ENCODE measurements at regions not wholly inside any gene's neighbourhood (a gene's known extent, or its start where the extent isn't known, plus 50 kb on each side); places are given as distances from the start of the nearest gene placed in this dataset.
"Not testable (repeated sequence)": the region's sequence is repeated elsewhere in the genome, so short reads cannot be mapped to it uniquely, and the experiment has no call there.

DNA sequence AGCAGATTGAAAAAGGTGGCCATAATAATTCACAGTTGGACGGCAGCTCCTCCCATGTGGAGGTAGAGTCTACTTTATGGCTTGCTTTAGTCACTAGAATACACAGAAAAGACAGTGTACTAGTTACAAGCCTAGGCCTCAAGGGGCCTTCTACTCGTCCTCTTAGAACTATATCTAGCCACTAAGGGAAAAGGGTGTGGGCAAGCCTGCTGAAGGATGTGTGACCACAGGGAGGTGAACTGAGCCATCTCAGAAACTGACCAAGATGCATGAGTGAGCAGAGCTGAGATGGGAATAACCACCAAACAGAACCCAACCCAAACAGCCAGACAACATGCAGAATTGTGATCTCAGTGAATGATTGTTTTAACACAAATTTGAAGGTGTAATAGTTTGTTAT is 335.6 kb upstream of the LMCD1 start:
- Histone ChIP-seq H3K27me3 (ENCODE audit: insufficient read depth, poor library complexity, severe bottlenecking) (no peaks in the 10 kb centered on the region), H3K27ac (replicated peaks) (no peak overlapping the region), H3K4me3 (replicated peaks; ENCODE audit: insufficient read depth, low read length) (no peak overlapping the region)
- DNase-seq (ENCODE audit: low read depth in 1 of 2, low spot score in 1 of 2), result no peak
- no peak for TF ChIP-seq GABPA (IDR thresholded peaks at IDR 0.05; ENCODE audit: low read depth)
- TF ChIP-seq, protein P1, sequence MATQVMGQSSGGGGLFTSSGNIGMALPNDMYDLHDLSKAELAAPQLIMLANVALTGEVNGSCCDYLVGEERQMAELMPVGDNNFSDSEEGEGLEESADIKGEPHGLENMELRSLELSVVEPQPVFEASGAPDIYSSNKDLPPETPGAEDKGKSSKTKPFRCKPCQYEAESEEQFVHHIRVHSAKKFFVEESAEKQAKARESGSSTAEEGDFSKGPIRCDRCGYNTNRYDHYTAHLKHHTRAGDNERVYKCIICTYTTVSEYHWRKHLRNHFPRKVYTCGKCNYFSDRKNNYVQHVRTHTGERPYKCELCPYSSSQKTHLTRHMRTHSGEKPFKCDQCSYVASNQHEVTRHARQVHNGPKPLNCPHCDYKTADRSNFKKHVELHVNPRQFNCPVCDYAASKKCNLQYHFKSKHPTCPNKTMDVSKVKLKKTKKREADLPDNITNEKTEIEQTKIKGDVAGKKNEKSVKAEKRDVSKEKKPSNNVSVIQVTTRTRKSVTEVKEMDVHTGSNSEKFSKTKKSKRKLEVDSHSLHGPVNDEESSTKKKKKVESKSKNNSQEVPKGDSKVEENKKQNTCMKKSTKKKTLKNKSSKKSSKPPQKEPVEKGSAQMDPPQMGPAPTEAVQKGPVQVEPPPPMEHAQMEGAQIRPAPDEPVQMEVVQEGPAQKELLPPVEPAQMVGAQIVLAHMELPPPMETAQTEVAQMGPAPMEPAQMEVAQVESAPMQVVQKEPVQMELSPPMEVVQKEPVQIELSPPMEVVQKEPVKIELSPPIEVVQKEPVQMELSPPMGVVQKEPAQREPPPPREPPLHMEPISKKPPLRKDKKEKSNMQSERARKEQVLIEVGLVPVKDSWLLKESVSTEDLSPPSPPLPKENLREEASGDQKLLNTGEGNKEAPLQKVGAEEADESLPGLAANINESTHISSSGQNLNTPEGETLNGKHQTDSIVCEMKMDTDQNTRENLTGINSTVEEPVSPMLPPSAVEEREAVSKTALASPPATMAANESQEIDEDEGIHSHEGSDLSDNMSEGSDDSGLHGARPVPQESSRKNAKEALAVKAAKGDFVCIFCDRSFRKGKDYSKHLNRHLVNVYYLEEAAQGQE (IDR thresholded peaks at IDR 0.05; ENCODE audit: insufficient replicate concordance, low read depth), result no peak

DNA sequence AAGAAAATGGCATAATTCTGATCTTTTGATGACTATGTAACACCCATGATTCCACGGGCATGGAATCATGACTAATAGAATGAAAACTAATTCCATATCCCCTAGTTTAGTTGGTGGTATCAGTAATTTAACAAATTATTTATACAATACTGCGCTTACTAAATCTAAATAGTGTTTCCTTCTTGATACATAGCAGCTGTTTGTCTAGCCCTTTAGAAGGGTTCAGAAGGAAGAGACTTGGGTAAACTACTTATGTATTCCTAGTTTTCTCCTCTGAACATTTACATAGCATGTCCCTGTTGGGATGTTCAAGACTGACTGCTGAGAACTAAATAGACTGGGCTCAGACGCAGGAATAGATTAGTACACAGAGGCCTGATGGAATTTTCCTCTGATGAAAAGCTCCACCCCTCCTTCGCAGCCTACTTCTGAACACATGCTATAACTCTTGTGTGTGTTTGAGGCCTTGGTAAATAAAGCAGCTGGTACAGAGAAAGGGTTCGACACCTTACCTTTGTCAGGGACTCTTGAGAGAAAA is 330.6 kb upstream of the LMCD1 start:
- TF ChIP-seq GABPA (IDR thresholded peaks at IDR 0.05; ENCODE audit: low read depth) (no peak), SPI1 (IDR thresholded peaks at IDR 0.05; ENCODE audit: borderline replicate concordance, low read depth) (no peak), POLR2AphosphoS5 (IDR thresholded peaks at IDR 0.05; ENCODE audit: low read depth) (no peak)
- TF ChIP-seq, protein P2, sequence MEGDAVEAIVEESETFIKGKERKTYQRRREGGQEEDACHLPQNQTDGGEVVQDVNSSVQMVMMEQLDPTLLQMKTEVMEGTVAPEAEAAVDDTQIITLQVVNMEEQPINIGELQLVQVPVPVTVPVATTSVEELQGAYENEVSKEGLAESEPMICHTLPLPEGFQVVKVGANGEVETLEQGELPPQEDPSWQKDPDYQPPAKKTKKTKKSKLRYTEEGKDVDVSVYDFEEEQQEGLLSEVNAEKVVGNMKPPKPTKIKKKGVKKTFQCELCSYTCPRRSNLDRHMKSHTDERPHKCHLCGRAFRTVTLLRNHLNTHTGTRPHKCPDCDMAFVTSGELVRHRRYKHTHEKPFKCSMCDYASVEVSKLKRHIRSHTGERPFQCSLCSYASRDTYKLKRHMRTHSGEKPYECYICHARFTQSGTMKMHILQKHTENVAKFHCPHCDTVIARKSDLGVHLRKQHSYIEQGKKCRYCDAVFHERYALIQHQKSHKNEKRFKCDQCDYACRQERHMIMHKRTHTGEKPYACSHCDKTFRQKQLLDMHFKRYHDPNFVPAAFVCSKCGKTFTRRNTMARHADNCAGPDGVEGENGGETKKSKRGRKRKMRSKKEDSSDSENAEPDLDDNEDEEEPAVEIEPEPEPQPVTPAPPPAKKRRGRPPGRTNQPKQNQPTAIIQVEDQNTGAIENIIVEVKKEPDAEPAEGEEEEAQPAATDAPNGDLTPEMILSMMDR (IDR thresholded peaks at IDR 0.05; ENCODE audit: insufficient read depth, low read length), result no peak
- TF ChIP-seq, protein P1 (IDR thresholded peaks at IDR 0.05; ENCODE audit: insufficient replicate concordance, low read depth), result no peak
- no peak for DNase-seq (ENCODE audit: low read depth in 1 of 2, low spot score in 1 of 2)
- Histone ChIP-seq H3K27me3 (ENCODE audit: insufficient read depth, poor library complexity, severe bottlenecking) (no peaks in the 10 kb centered on the region), H3K27ac (replicated peaks) (no peak overlapping the region), H3K4me3 (replicated peaks; ENCODE audit: insufficient read depth, low read length) (no peak overlapping the region)

DNA sequence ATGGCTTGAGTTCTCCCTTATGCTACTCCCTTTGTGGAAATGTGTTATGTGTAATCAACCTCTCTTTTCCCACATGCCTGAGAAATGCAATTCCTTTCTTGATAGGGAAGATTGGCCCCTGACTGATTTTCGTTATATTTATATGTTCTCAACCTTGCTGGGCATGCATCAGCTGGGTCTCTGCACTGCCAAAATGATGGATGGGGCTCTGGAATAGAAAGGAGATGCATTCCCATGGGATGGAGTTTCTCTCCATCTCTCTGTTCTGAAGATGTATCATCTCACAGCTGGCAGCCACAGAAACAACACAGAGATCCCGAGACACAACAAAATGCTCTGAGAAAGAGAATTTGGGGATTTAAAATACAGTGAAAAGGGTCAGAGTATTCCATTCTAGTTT is 327.7 kb upstream of the LMCD1 start:
- TF ChIP-seq, protein P2 (IDR thresholded peaks at IDR 0.05; ENCODE audit: insufficient read depth, low read length), result no peak
- TF ChIP-seq GABPA (IDR thresholded peaks at IDR 0.05; ENCODE audit: low read depth) (no peak), SPI1 (IDR thresholded peaks at IDR 0.05; ENCODE audit: borderline replicate concordance, low read depth) (no peak), POLR2AphosphoS5 (IDR thresholded peaks at IDR 0.05; ENCODE audit: low read depth) (no peak)
- TF ChIP-seq, protein P1 (IDR thresholded peaks at IDR 0.05; ENCODE audit: insufficient replicate concordance, low read depth), result no peak
- Histone ChIP-seq H3K27ac (replicated peaks) (no peak overlapping the region), H3K4me3 (replicated peaks; ENCODE audit: insufficient read depth, low read length) (no peak overlapping the region), H3K27me3 (ENCODE audit: insufficient read depth, poor library complexity, severe bottlenecking) (no peaks in the 10 kb centered on the region)
- no peak for DNase-seq (ENCODE audit: low read depth in 1 of 2, low spot score in 1 of 2)

DNA sequence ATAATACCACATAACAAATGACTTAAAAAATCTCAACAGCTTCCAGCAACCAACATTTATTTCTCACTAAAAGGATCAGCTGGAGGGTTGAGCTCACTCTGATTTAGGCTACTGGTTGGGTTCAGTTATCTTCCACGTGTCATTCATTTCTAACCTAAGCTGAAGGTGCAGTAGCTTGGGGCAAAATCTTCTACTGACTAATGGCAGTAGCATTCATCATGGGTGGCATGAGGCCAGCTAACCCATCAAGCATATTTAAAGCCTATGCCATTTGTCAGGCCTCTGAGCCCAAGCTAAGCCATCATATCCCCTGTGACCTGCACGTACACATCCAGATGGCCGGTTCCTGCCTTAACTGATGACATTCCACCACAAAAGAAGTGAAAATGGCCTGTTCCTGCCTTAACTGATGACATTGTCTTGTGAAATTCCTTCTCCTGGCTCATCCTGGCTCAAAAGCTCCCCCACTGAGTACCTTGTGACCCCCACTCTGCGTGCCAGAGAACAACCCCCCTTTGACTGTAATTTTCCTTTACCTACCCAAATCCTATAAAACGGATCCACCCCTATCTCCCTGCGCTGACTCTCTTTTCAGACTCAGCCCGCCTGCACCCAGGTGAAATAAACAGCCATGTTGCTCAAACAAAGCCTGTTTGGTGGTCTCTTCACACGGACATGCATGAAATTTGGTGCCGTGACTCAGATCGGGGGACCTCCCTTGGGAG is 324.7 kb upstream of the LMCD1 start:
- not testable (repeated sequence) for H3K4me3 ChIP-seq (replicated peaks; ENCODE audit: insufficient read depth, low read length); H3K27me3 ChIP-seq (ENCODE audit: insufficient read depth, poor library complexity, severe bottlenecking); DNase-seq (ENCODE audit: low read depth in 1 of 2, low spot score in 1 of 2); H3K27ac ChIP-seq (replicated peaks)

DNA sequence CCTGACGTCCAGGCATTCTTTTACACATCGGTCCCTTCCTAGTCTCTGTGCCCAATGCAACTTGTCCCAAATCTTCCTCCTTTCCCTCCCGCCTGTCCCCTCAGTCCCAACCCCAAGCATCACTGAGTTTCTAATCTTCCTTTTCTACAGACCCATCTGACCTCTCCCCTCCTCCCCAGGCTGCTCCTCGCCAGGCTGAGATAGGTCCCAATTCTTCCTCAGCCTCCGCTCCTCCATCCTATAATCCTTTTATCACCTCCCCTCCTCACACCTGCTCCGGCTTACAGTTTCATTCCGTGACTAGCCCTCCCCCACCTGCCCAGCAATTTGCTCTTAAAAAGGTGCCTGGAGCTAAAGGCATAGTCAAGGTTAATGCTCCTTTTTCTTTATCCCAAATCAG is 323.1 kb upstream of the LMCD1 start:
- not testable (repeated sequence) for DNase-seq (ENCODE audit: low read depth in 1 of 2, low spot score in 1 of 2); H3K27me3 ChIP-seq (ENCODE audit: insufficient read depth, poor library complexity, severe bottlenecking); H3K4me3 ChIP-seq (replicated peaks; ENCODE audit: insufficient read depth, low read length); H3K27ac ChIP-seq (replicated peaks)

All from HL-60 (cell line).